Esophagus muscularis mucosa (tissue), 4 donors: ENCODE measurements at regions not wholly inside any gene's neighbourhood (a gene's known extent, or its start where the extent isn't known, plus 50 kb on each side); places are given as distances from the start of the nearest gene placed in this dataset.
"Not testable (repeated sequence)": the region's sequence is repeated elsewhere in the genome, so short reads cannot be mapped to it uniquely, and the experiment has no call there.

Experiments used
- DNase-seq: peaks from one replicate; pipeline ENCODE4 v3.0.0-alpha.2; 2017; ENCODE audit errors: extremely low spot score
- H3K27ac ChIP-seq, 4 donors: fragments of 200-600 bp; sonication (generic); replicated peaks in 1 of 4; 1 replicate in 3 of 4; 2 replicates in 1 of 4; pipeline ENCODE4 v1.5.1; 2016 to 2019; ENCODE audit warnings: mild to moderate bottlenecking in 1 of 4
- H3K27me3 ChIP-seq, 4 donors: fragments of 200-600 bp; sonication (generic); one replicate each; pipeline versions ENCODE4 v1.5.1 to v1.6.0; 2016 to 2019
- H3K36me3 ChIP-seq, 4 donors: fragments of 200-600 bp; sonication (generic); one replicate each; pipeline ENCODE4 v1.5.1; 2016 to 2019
- H3K4me1 ChIP-seq, 4 donors: fragments of 200-600 bp; sonication (generic); one replicate each; pipeline ENCODE4 v1.5.1; 2016 to 2019
- H3K4me3 ChIP-seq, 4 donors: fragments of 200-600 bp; sonication (generic); 1 replicate in 2 of 4; 2 replicates in 2 of 4; pipeline ENCODE4 v1.5.1; 2016 to 2019; ENCODE audit warnings: mild to moderate bottlenecking in 4 of 4, moderate library complexity in 1 of 4
- H3K9me3 ChIP-seq, 4 donors: fragments of 200-600 bp; sonication (generic); 1 replicate in 3 of 4; 2 replicates in 1 of 4; pipeline ENCODE4 v1.5.1; 2016 to 2019
- CTCF ChIP-seq, 3 experiments: fragments of 200-600 bp in 2 of 3; fragments of 450-650 bp in 1 of 3; sonication (generic) in 2 of 3; IDR thresholded peaks; one replicate each; pipeline ENCODE4 v1.5.1; 2017 to 2019; ENCODE audit warnings: antibody characterized with exemption in 3 of 3, mild to moderate bottlenecking in 2 of 3, moderate library complexity in 1 of 3
- EP300 ChIP-seq: sonication (generic); formaldehyde crosslinking; IDR thresholded peaks from one replicate; pipeline ENCODE4 v1.6.1; 2017; ENCODE audit warnings: antibody characterized with exemption
- POLR2A ChIP-seq: fragments of 450-650 bp; IDR thresholded peaks from one replicate; pipeline ENCODE4 v1.6.1; 2017; ENCODE audit warnings: antibody characterized with exemption, moderate library complexity, mild to moderate bottlenecking, low read depth
- POLR2AphosphoS5 ChIP-seq, 2 donors: sonication (generic); formaldehyde crosslinking; IDR thresholded peaks; one replicate each; pipeline ENCODE4 v1.6.1; 2017; ENCODE audit warnings: antibody characterized with exemption in 2 of 2
- whole genome bisulfite sequencing: methylation state at CpG from one replicate; pipeline ENCODE4 v1.1.5; 2018; 5-methylcytosine and 5-hydroxymethylcytosine counted together
- intact Hi-C: fragments of 100-400 bp; cut with DNase I; formaldehyde crosslinking; loops from one replicate; pipeline ENCODE4 v1.15.1; 2023

- DNase-seq = no peak
- 92% methylated on average over 2 of the region's 2 CpGs for WGBS
- TF ChIP-seq POLR2AphosphoS5 (IDR thresholded peaks at IDR 0.05) (no peak), POLR2A (no peak), CTCF (IDR thresholded peaks at IDR 0.05) (no peak), EP300 (no peak)
Measured at GRCh38 chr10:22137542-22137941, 80.3 kb downstream of the EBLN1 start.

GRCh38 chr10:22135591-22135990 lies 82.2 kb downstream of the EBLN1 start:
- intact Hi-C loops = no loop called here
- no peak overlapping the region for H3K4me3 ChIP-seq
- 80% methylated on average over 9 of the region's 9 CpGs for WGBS
- no peaks in the 10 kb centered on the region for H3K36me3 ChIP-seq
- H3K27me3 ChIP-seq = no peaks in the 10 kb centered on the region
- TF ChIP-seq CTCF (IDR thresholded peaks at IDR 0.05) (no peak), POLR2A (no peak), POLR2AphosphoS5 (IDR thresholded peaks at IDR 0.05) (no peak), EP300 (no peak)
- H3K4me1 ChIP-seq = peaks cover 0 to 14% (median 10%) of the 10 kb centered on the region in 4 donors
- H3K9me3 ChIP-seq = no peaks in the 10 kb centered on the region
- DNase-seq = no peak
- no peak overlapping the region for H3K27ac ChIP-seq

More at GRCh38 chr10:22137542-22137941, 80.3 kb downstream of the EBLN1 start:
- no peaks in the 10 kb centered on the region for H3K27me3 ChIP-seq
- peaks cover 0 to 14% (median 10%) of the 10 kb centered on the region in 4 donors for H3K4me1 ChIP-seq
- no peaks in the 10 kb centered on the region for H3K9me3 ChIP-seq
- intact Hi-C loops = no loop called here
- H3K36me3 ChIP-seq = no peaks in the 10 kb centered on the region
- no peak overlapping the region for H3K27ac ChIP-seq
- H3K4me3 ChIP-seq = no peak overlapping the region

- no peak overlapping the region for H3K27ac ChIP-seq
- no peak overlapping the region for H3K4me3 ChIP-seq
- no peak for DNase-seq
- H3K27me3 ChIP-seq = no peaks in the 10 kb centered on the region
- H3K9me3 ChIP-seq = no peaks in the 10 kb centered on the region
- intact Hi-C loops = no loop called here
- TF ChIP-seq POLR2AphosphoS5 (IDR thresholded peaks at IDR 0.05) = no peak
- no peak for TF ChIP-seq POLR2A
- TF ChIP-seq EP300 = no peak
- TF ChIP-seq CTCF (IDR thresholded peaks at IDR 0.05) = no peak
- WGBS = 36% methylated on average over 11 of the region's 11 CpGs
- H3K36me3 ChIP-seq = no peaks in the 10 kb centered on the region
- peaks cover 0 to 14% (median 10%) of the 10 kb centered on the region in 4 donors for H3K4me1 ChIP-seq
Measured at GRCh38 chr10:22133749-22134624, 83.8 kb downstream of the EBLN1 start.

GRCh38 chr10:22130824-22131223 lies 87.0 kb downstream of the EBLN1 start:
- H3K4me3 ChIP-seq, intact Hi-C loops: not testable (repeated sequence)
- WGBS = 86% methylated on average over 5 of the region's 6 CpGs

GRCh38 chr10:22129612-22130011 lies 88.2 kb downstream of the EBLN1 start:
- H3K27me3 ChIP-seq, H3K27ac ChIP-seq, H3K4me3 ChIP-seq, H3K36me3 ChIP-seq, DNase-seq, intact Hi-C loops, H3K9me3 ChIP-seq: not testable (repeated sequence)
- H3K4me1 ChIP-seq = peaks cover 0 to 14% (median 10%) of the 10 kb centered on the region in 4 donors
- 95% methylated on average over 22 of the region's 22 CpGs for WGBS

More at GRCh38 chr10:22130824-22131223, 87.0 kb downstream of the EBLN1 start:
- H3K27ac ChIP-seq, H3K27me3 ChIP-seq, H3K36me3 ChIP-seq, H3K9me3 ChIP-seq, DNase-seq: not testable (repeated sequence)
- H3K4me1 ChIP-seq = peaks cover 0 to 14% (median 10%) of the 10 kb centered on the region in 4 donors

GRCh38 chr10:22121181-22121580 lies 96.6 kb downstream of the EBLN1 start:
- H3K4me3 ChIP-seq, intact Hi-C loops, H3K27ac ChIP-seq, H3K4me1 ChIP-seq, H3K36me3 ChIP-seq, H3K9me3 ChIP-seq, H3K27me3 ChIP-seq, DNase-seq: not testable (repeated sequence)
- 84% methylated on average over 3 of the region's 3 CpGs for WGBS

- intact Hi-C loops, H3K9me3 ChIP-seq, H3K27ac ChIP-seq, DNase-seq, H3K27me3 ChIP-seq, H3K4me3 ChIP-seq, H3K4me1 ChIP-seq, H3K36me3 ChIP-seq: not testable (repeated sequence)
- WGBS = 63% methylated on average over 1 of the region's 1 CpG
Measured at GRCh38 chr10:22120072-22120471, 97.7 kb downstream of the EBLN1 start.

GRCh38 chr10:22119575-22119974 lies 98.2 kb downstream of the EBLN1 start:
- 96% methylated on average over 5 of the region's 5 CpGs for WGBS
- DNase-seq, H3K36me3 ChIP-seq, H3K27me3 ChIP-seq, H3K4me1 ChIP-seq, H3K27ac ChIP-seq, intact Hi-C loops, H3K4me3 ChIP-seq, H3K9me3 ChIP-seq: not testable (repeated sequence)
